Transverse colon (tissue), 3 donors: ENCODE measurements at regions not wholly inside any gene's neighbourhood (a gene's known extent, or its start where the extent isn't known, plus 50 kb on each side); places are given as distances from the start of the nearest gene placed in this dataset.

Source experiments
- POLR2A ChIP-seq: fragments of 450-650 bp; IDR thresholded peaks from one replicate; pipeline ENCODE4 v1.6.1; 2016; ENCODE audit warnings: antibody characterized with exemption, mild to moderate bottlenecking, moderate library complexity
- TF ChIP-seq, protein P1 (sequence below), 5 experiments: fragments of 200-600 bp in 3 of 5; fragments of 450-650 bp in 2 of 5; sonication (generic) in 3 of 5; IDR thresholded peaks; 1 replicate in 2 of 5; 2 replicates in 3 of 5; pipeline ENCODE4 v1.5.1; 2016 to 2017; ENCODE audit warnings: antibody characterized with exemption in 5 of 5, inconsistent platforms in 3 of 5, mild to moderate bottlenecking in 2 of 5, moderate library complexity in 1 of 5

GRCh38 chr13:76094645-76095044 lies 458.5 kb downstream of the LMO7 start:
- no peak for TF ChIP-seq POLR2A
- TF ChIP-seq, protein P1, sequence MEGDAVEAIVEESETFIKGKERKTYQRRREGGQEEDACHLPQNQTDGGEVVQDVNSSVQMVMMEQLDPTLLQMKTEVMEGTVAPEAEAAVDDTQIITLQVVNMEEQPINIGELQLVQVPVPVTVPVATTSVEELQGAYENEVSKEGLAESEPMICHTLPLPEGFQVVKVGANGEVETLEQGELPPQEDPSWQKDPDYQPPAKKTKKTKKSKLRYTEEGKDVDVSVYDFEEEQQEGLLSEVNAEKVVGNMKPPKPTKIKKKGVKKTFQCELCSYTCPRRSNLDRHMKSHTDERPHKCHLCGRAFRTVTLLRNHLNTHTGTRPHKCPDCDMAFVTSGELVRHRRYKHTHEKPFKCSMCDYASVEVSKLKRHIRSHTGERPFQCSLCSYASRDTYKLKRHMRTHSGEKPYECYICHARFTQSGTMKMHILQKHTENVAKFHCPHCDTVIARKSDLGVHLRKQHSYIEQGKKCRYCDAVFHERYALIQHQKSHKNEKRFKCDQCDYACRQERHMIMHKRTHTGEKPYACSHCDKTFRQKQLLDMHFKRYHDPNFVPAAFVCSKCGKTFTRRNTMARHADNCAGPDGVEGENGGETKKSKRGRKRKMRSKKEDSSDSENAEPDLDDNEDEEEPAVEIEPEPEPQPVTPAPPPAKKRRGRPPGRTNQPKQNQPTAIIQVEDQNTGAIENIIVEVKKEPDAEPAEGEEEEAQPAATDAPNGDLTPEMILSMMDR (IDR thresholded peaks at IDR 0.05): no peak
